Neutrophil (primary cell): ENCODE measurements at regions not wholly inside any gene's neighbourhood (a gene's known extent, or its start where the extent isn't known, plus 50 kb on each side); places are given as distances from the start of the nearest gene placed in this dataset.

Source experiments
- H3K27ac ChIP-seq: fragments of 200-600 bp; sonication (generic); 2 replicates; pipeline ENCODE4 v1.5.1; 2016; ENCODE audit warnings: mild to moderate bottlenecking, moderate library complexity
- H3K27me3 ChIP-seq: fragments of 200-600 bp; sonication (generic); 2 replicates; pipeline ENCODE4 v1.6.0; 2016; ENCODE audit warnings: mild to moderate bottlenecking
- H3K36me3 ChIP-seq: fragments of 200-600 bp; sonication (generic); 2 replicates; pipeline ENCODE4 v1.5.1; 2017
- H3K4me1 ChIP-seq, 2 experiments: fragments of 200-600 bp in 1 of 2; sonication (generic) in 1 of 2; 1 replicate in 1 of 2; 2 replicates in 1 of 2; pipeline versions ENCODE4 v1.5.1 to v1.6.1; 2013 to 2016; ENCODE audit warnings: low read depth in 1 of 2, low read length in 1 of 2, mild to moderate bottlenecking in 1 of 2, moderate library complexity in 1 of 2; ENCODE audit not compliant: control insufficient read depth in 1 of 2, insufficient read depth in 1 of 2
- H3K4me3 ChIP-seq, 2 experiments: fragments of 200-600 bp in 1 of 2; sonication (generic) in 1 of 2; 1 replicate in 1 of 2; 2 replicates in 1 of 2; pipeline ENCODE4 v1.5.1; 2013 to 2016; ENCODE audit warnings: low read depth in 1 of 2, low read length in 1 of 2, mild to moderate bottlenecking in 1 of 2, moderate library complexity in 1 of 2
- H3K9me3 ChIP-seq: fragments of 200-600 bp; sonication (generic); 2 replicates; pipeline ENCODE4 v1.5.1; 2016
- TF ChIP-seq, protein P1 (sequence below): fragments of 200-600 bp; sonication (generic); IDR thresholded peaks from 2 replicates; pipeline ENCODE4 v1.5.1; 2016; ENCODE audit warnings: antibody characterized with exemption

- H3K4me1 ChIP-seq: peaks cover 24 to 28% of the 10 kb centered on the region in 2 experiments
- no peak overlapping the region for H3K27ac ChIP-seq
- H3K9me3 ChIP-seq: no peaks in the 10 kb centered on the region
- no peak overlapping the region for H3K4me3 ChIP-seq
- TF ChIP-seq, protein P1, sequence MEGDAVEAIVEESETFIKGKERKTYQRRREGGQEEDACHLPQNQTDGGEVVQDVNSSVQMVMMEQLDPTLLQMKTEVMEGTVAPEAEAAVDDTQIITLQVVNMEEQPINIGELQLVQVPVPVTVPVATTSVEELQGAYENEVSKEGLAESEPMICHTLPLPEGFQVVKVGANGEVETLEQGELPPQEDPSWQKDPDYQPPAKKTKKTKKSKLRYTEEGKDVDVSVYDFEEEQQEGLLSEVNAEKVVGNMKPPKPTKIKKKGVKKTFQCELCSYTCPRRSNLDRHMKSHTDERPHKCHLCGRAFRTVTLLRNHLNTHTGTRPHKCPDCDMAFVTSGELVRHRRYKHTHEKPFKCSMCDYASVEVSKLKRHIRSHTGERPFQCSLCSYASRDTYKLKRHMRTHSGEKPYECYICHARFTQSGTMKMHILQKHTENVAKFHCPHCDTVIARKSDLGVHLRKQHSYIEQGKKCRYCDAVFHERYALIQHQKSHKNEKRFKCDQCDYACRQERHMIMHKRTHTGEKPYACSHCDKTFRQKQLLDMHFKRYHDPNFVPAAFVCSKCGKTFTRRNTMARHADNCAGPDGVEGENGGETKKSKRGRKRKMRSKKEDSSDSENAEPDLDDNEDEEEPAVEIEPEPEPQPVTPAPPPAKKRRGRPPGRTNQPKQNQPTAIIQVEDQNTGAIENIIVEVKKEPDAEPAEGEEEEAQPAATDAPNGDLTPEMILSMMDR: no peak
- no peaks in the 10 kb centered on the region for H3K36me3 ChIP-seq
- H3K27me3 ChIP-seq: no peaks in the 10 kb centered on the region
Measured at GRCh38 chr1:98322086-98322485, 339.4 kb upstream of the SNX7 start.

DNA sequence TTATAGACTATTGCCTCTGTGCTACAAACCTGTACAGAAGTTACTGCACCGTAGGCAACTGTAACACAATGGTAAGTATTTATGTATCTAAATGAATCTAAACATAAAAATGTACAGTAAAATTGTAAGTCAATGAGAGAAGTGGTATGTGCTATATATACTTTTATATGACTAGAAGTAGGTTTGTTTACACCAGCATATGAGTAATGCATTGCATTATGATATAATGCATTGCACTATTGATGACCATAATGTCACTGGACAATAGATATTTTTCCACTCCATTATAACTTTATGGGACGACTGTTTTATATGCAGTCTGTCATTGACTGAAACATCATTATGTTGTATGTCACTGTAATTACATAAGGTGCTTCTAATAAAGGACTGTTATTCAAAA lies 340.3 kb upstream of the SNX7 start:
- Histone ChIP-seq H3K27ac (no peak overlapping the region), H3K4me1 (peaks cover 24 to 28% of the 10 kb centered on the region in 2 experiments)

GRCh38 chr1:98316286-98316905 lies 345.1 kb upstream of the SNX7 start:
- no peaks in the 10 kb centered on the region for H3K9me3 ChIP-seq
- H3K36me3 ChIP-seq: no peaks in the 10 kb centered on the region
- TF ChIP-seq, protein P1: no peak
- no peak overlapping the region for H3K27ac ChIP-seq
- H3K4me3 ChIP-seq: no peak overlapping the region
- no peaks in the 10 kb centered on the region for H3K4me1 ChIP-seq
- no peaks in the 10 kb centered on the region for H3K27me3 ChIP-seq

More for the DNA sequence above, 340.3 kb upstream of the SNX7 start:
- Histone ChIP-seq H3K4me3 (no peak overlapping the region), H3K36me3 (no peaks in the 10 kb centered on the region), H3K27me3 (no peaks in the 10 kb centered on the region), H3K9me3 (no peaks in the 10 kb centered on the region)
- TF ChIP-seq, protein P1: no peak

GRCh38 chr1:98315309-98315708 lies 346.2 kb upstream of the SNX7 start:
- TF ChIP-seq, protein P1: no peak
- no peaks in the 10 kb centered on the region for H3K4me1 ChIP-seq
- H3K9me3 ChIP-seq: no peaks in the 10 kb centered on the region
- H3K27me3 ChIP-seq: no peaks in the 10 kb centered on the region
- no peaks in the 10 kb centered on the region for H3K36me3 ChIP-seq
- no peak overlapping the region for H3K4me3 ChIP-seq
- no peak overlapping the region for H3K27ac ChIP-seq

DNA sequence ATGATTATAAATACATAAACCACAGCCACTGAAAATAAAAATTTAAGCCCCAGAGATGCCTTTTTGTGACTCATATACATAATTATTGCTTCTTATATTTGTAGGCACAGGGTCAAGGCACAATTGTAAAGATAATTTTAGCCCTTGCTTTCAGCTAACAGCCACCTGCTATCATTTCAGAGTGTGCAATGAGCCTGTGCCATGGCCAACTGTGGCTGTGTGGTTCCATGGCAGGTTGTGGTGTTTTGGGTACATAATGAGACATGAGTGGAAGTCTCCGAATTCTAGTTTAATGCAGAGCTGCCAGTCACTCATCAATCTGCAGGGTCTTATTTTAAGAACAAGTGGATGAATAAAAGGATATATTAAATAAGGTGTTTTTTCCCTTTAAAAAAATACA lies 346.9 kb upstream of the SNX7 start:
- Histone ChIP-seq H3K27ac (no peak overlapping the region), H3K4me3 (no peak overlapping the region), H3K9me3 (no peaks in the 10 kb centered on the region), H3K36me3 (no peaks in the 10 kb centered on the region), H3K4me1 (no peaks in the 10 kb centered on the region), H3K27me3 (no peaks in the 10 kb centered on the region)
- TF ChIP-seq, protein P1: no peak
